ENCODE measurements at regions not wholly inside any gene's neighbourhood (a gene's known extent, or its start where the extent isn't known, plus 50 kb on each side); places are given as distances from the start of the nearest gene placed in this dataset.

- TF ChIP-seq POLR2A (IDR thresholded peaks at IDR 0.05) (no peak), EP300 (IDR thresholded peaks at IDR 0.05) (no peak)
- TF ChIP-seq, protein P1, sequence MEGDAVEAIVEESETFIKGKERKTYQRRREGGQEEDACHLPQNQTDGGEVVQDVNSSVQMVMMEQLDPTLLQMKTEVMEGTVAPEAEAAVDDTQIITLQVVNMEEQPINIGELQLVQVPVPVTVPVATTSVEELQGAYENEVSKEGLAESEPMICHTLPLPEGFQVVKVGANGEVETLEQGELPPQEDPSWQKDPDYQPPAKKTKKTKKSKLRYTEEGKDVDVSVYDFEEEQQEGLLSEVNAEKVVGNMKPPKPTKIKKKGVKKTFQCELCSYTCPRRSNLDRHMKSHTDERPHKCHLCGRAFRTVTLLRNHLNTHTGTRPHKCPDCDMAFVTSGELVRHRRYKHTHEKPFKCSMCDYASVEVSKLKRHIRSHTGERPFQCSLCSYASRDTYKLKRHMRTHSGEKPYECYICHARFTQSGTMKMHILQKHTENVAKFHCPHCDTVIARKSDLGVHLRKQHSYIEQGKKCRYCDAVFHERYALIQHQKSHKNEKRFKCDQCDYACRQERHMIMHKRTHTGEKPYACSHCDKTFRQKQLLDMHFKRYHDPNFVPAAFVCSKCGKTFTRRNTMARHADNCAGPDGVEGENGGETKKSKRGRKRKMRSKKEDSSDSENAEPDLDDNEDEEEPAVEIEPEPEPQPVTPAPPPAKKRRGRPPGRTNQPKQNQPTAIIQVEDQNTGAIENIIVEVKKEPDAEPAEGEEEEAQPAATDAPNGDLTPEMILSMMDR (IDR thresholded peaks at IDR 0.05): no peak
- Histone ChIP-seq H3K4me3 (no peak overlapping the region), H3K27me3 (no peaks in the 10 kb centered on the region), H3K36me3 (no peaks in the 10 kb centered on the region), H3K4me1 (no peaks in the 10 kb centered on the region), H3K27ac (no peak overlapping the region), H3K9me3 (peaks cover 0 to 6% (median 0%) of the 10 kb centered on the region in 4 donors)
- DNase-seq (ENCODE audit: low spot score in 2 of 2): no peak
- 58 to 66% methylated on average over 4 of the region's 4 CpGs for WGBS, 2 donors
Observed at GRCh38 chr10:120375666-120376065, 81.4 kb upstream of the PLPP4 start.

DNA sequence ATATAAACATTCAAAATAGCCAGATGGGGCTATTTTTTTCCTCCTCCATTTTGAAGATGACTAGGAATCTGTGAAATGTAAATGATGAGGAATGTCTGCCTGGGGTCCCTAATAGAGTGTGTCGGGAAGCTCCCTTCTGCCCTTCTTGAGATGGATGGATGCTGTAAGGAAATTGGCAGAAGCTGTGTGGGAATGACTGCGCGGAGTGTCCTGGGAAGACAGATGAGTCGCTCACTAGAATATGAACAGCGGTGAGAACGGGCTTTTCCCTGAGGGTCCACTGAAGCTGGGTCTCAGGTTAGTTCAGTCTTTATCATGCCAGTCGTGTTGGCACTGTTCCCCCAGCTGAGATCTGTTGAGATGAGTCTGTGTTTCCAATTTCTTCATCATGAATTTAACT lies 75.1 kb upstream of the PLPP4 start:
- Histone ChIP-seq H3K9me3 (peaks cover 0 to 6% (median 0%) of the 10 kb centered on the region in 4 donors), H3K27ac (no peak overlapping the region), H3K27me3 (no peaks in the 10 kb centered on the region), H3K36me3 (no peaks in the 10 kb centered on the region), H3K4me3 (no peak overlapping the region), H3K4me1 (no peaks in the 10 kb centered on the region)
- WGBS, 2 donors: 86 to 87% methylated on average over 7 of the region's 7 CpGs
- TF ChIP-seq EP300 (IDR thresholded peaks at IDR 0.05) (no peak), POLR2A (IDR thresholded peaks at IDR 0.05) (no peak)
- TF ChIP-seq, protein P1 (IDR thresholded peaks at IDR 0.05): no peak
- DNase-seq (ENCODE audit: low spot score in 2 of 2): no peak

GRCh38 chr10:120382360-120382759 lies 74.7 kb upstream of the PLPP4 start:
- no peak for DNase-seq (ENCODE audit: low spot score in 2 of 2)
- 85 to 92% methylated on average over 1 of the region's 1 CpG for WGBS, 2 donors
- Histone ChIP-seq H3K4me3 (no peak overlapping the region), H3K27ac (no peak overlapping the region), H3K4me1 (no peaks in the 10 kb centered on the region), H3K36me3 (no peaks in the 10 kb centered on the region), H3K9me3 (peaks cover 0 to 6% (median 0%) of the 10 kb centered on the region in 4 donors), H3K27me3 (no peaks in the 10 kb centered on the region)
- TF ChIP-seq EP300 (IDR thresholded peaks at IDR 0.05) (no peak), POLR2A (IDR thresholded peaks at IDR 0.05) (no peak)
- TF ChIP-seq, protein P1 (IDR thresholded peaks at IDR 0.05): no peak

DNA sequence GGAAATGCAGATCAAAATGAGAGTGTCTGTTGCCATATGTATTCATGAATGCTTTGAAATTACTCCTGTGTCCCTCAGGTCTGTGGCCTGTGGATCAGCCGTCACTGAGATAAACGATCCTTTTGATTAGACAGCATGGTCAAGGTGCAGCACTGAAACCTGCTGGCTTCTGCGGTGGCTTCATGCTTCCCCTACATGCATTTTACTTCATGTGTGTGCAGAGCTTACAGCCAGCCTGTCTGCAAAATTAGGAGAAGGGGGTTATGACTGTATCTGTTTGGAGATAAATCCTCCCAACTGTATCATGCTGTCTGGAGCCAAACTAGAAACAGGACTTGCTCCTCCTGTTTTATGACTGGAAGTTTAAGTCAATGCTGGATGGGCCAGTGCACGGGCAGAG lies 71.0 kb upstream of the PLPP4 start:
- 57 to 58% methylated on average over 4 of the region's 4 CpGs for WGBS, 2 donors
- Histone ChIP-seq H3K4me3 (no peak overlapping the region), H3K27ac (no peak overlapping the region), H3K36me3 (no peaks in the 10 kb centered on the region), H3K27me3 (no peaks in the 10 kb centered on the region), H3K9me3 (no peaks in the 10 kb centered on the region), H3K4me1 (no peaks in the 10 kb centered on the region)
- no peak for DNase-seq (ENCODE audit: low spot score in 2 of 2)
- TF ChIP-seq, protein P1 (IDR thresholded peaks at IDR 0.05): no peak
- no peak for TF ChIP-seq EP300 (IDR thresholded peaks at IDR 0.05)
- no peak for TF ChIP-seq POLR2A (IDR thresholded peaks at IDR 0.05)

GRCh38 chr10:120386896-120387295 lies 70.1 kb upstream of the PLPP4 start:
- no peaks in the 10 kb centered on the region for H3K9me3 ChIP-seq
- H3K4me3 ChIP-seq: no peak overlapping the region
- H3K27ac ChIP-seq: no peak overlapping the region
- DNase-seq (ENCODE audit: low spot score in 2 of 2): no peak
- H3K27me3 ChIP-seq: no peaks in the 10 kb centered on the region
- no peaks in the 10 kb centered on the region for H3K36me3 ChIP-seq
- no peaks in the 10 kb centered on the region for H3K4me1 ChIP-seq
- TF ChIP-seq POLR2A (IDR thresholded peaks at IDR 0.05) (no peak), EP300 (IDR thresholded peaks at IDR 0.05) (no peak)
- TF ChIP-seq, protein P1 (IDR thresholded peaks at IDR 0.05): no peak

Data from tibial nerve (tissue), 4 donors.